ENCODE measurements at regions not wholly inside any gene's neighbourhood (a gene's known extent, or its start where the extent isn't known, plus 50 kb on each side); places are given as distances from the start of the nearest gene placed in this dataset.
"Not testable (repeated sequence)": the region's sequence is repeated elsewhere in the genome, so short reads cannot be mapped to it uniquely, and the experiment has no call there.

- no peak overlapping the region for H3K27ac Mint-ChIP-seq
- peaks cover 1% of the 10 kb centered on the region for H3K27me3 Mint-ChIP-seq
- ChIA-PET POLR2A (no interaction called here), CTCF (no interaction called here)
- no peak for DNase-seq
- H3K9me3 Mint-ChIP-seq, result peaks cover 2% of the 10 kb centered on the region
- H3K4me1 Mint-ChIP-seq, result no peaks in the 10 kb centered on the region
- H3K4me3 Mint-ChIP-seq, result no peak overlapping the region
- H3K36me3 Mint-ChIP-seq (ENCODE audit: low read depth), result no peaks in the 10 kb centered on the region
Measured at GRCh38 chrX:46029777-46030176, 515.4 kb downstream of the ZNF674 start.

DNA sequence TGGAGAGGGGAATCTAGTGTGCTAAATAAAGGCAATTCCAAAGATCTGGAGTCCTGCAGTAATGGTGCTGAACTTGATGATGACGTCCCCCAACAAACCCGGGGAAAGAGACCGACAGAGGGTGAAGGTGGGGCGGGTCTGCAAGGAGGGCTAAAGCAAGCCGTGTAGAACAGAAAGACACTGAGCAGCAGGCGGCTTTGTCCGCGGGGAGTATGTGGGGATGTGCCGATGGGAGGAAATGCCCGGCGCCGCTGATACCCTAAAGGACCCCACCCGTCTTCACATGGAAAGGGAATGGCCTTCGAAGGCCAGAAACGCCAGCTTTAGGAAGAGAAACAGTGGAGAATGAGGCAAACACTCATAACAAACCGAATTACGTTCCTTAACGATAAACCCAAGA lies 528.9 kb downstream of the ZNF674 start:
- Mint-ChIP-seq H3K4me1 (no peaks in the 10 kb centered on the region), H3K36me3 (ENCODE audit: low read depth) (no peaks in the 10 kb centered on the region), H3K4me3 (no peak overlapping the region), H3K27me3 (no peaks in the 10 kb centered on the region), H3K9me3 (no peaks in the 10 kb centered on the region), H3K27ac (no peak overlapping the region)
- DNase-seq, result no peak
- CTCF ChIA-PET, result no interaction called here
- POLR2A ChIA-PET, result no interaction called here

DNA sequence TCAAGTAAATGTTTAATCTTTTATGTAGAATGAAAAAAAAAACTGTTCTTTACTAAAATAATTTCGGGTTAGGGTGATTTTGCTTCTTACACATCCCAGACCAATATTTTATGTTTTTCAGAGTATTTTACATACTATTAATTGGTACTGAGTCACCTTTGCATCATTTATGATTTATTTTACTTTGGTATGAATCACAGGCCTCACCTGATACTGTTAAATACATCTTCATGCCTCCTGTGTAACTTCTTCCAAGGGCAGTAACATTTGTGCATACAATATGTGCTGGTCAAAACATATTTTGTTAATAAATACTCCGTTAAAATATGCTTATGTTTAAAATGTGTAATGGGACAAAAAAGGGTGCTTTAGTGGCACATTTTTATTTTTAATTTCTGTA lies 529.6 kb downstream of the ZNF674 start:
- Mint-ChIP-seq H3K4me1 (no peaks in the 10 kb centered on the region), H3K27ac (no peak overlapping the region), H3K27me3 (no peaks in the 10 kb centered on the region), H3K4me3 (no peak overlapping the region), H3K36me3 (ENCODE audit: low read depth) (no peaks in the 10 kb centered on the region), H3K9me3 (no peaks in the 10 kb centered on the region)
- DNase-seq, result no peak
- CTCF ChIA-PET, result no interaction called here
- POLR2A ChIA-PET, result no interaction called here

DNA sequence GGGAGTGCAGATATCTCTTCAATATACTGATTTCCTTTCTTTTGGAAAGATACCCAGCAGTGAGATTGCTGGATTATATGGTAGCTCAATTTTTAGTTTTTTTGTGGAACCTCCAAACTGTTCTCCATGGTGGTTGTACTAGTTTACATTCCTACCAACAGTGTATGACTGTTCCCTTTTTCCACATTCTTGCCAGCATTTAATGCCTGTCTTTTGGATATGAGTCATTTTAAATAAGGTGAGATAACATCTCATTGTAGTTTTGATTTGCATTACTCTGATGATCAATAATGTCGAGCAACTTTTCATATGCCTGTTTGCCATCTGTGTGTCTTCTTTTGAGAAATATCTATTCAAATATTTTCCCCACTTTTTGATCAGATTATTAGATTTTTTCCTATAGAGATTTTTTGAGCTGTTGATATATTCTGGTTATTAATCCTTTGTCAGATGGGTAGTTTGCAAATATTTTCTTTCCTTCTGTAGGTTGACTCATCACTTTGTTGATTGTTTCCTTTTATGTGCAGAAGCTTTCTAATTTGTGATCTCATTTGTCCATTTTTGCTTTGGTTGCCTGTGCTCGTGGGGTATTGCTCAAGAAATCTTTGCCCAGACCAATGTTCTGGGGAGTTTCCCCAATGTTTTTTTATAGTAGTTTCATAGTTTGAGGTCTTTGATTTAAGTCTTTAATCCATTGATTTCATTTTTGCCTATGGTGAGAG lies 552.7 kb downstream of the ZNF674 start:
- CTCF ChIA-PET, result interaction anchor here (1.3 kb wide), 1 partner anchor 15 kb away, joined by 3 read pairs; no protein-coding TSS in a partner anchor
- peaks cover 3% of the 10 kb centered on the region for H3K9me3 Mint-ChIP-seq
- no peak for DNase-seq
- H3K27me3 Mint-ChIP-seq, result peaks cover 4% of the 10 kb centered on the region
- no peaks in the 10 kb centered on the region for H3K4me1 Mint-ChIP-seq
- H3K27ac Mint-ChIP-seq, result no peak overlapping the region
- no peak overlapping the region for H3K4me3 Mint-ChIP-seq
- POLR2A ChIA-PET, result no interaction called here
- no peaks in the 10 kb centered on the region for H3K36me3 Mint-ChIP-seq (ENCODE audit: low read depth)

- Mint-ChIP-seq H3K27ac (no peak overlapping the region), H3K36me3 (ENCODE audit: low read depth) (no peaks in the 10 kb centered on the region), H3K27me3 (no peaks in the 10 kb centered on the region), H3K9me3 (peaks cover 5% of the 10 kb centered on the region), H3K4me3 (no peak overlapping the region), H3K4me1 (no peaks in the 10 kb centered on the region)
- ChIA-PET POLR2A (no interaction called here), CTCF (no interaction called here)
- DNase-seq, result no peak
Measured at GRCh38 chrX:45986971-45987370, 558.2 kb downstream of the ZNF674 start.

- CTCF ChIA-PET, result no interaction called here
- peaks cover 5% of the 10 kb centered on the region for H3K9me3 Mint-ChIP-seq
- no peak overlapping the region for H3K27ac Mint-ChIP-seq
- POLR2A ChIA-PET, result no interaction called here
- no peak overlapping the region for H3K4me3 Mint-ChIP-seq
- H3K36me3 Mint-ChIP-seq (ENCODE audit: low read depth), result no peaks in the 10 kb centered on the region
- no peaks in the 10 kb centered on the region for H3K4me1 Mint-ChIP-seq
- H3K27me3 Mint-ChIP-seq, result no peaks in the 10 kb centered on the region
- no peak for DNase-seq
Measured at GRCh38 chrX:45986081-45986480, 559.1 kb downstream of the ZNF674 start.

- POLR2A ChIA-PET, result not testable (repeated sequence)
Measured at GRCh38 chrX:45982958-45983727, 562.1 kb downstream of the ZNF674 start.

GRCh38 chrX:45980726-45981125 lies 564.5 kb downstream of the ZNF674 start:
- no peaks in the 10 kb centered on the region for H3K27me3 Mint-ChIP-seq
- CTCF ChIA-PET, result no interaction called here

More at GRCh38 chrX:45982958-45983727, 562.1 kb downstream of the ZNF674 start:
- not testable (repeated sequence) for H3K27me3 Mint-ChIP-seq; H3K4me3 Mint-ChIP-seq; H3K27ac Mint-ChIP-seq; DNase-seq; H3K4me1 Mint-ChIP-seq; H3K36me3 Mint-ChIP-seq (ENCODE audit: low read depth); H3K9me3 Mint-ChIP-seq
- CTCF ChIA-PET, result interaction anchor here (1.0 kb wide), 1 partner anchor 8 kb away, joined by 3 read pairs; no protein-coding TSS in a partner anchor

GRCh38 chrX:45975633-45976032 lies 569.6 kb downstream of the ZNF674 start:
- no peaks in the 10 kb centered on the region for H3K36me3 Mint-ChIP-seq (ENCODE audit: low read depth)
- no peak overlapping the region for H3K27ac Mint-ChIP-seq
- H3K4me3 Mint-ChIP-seq, result no peak overlapping the region
- ChIA-PET POLR2A (no interaction called here), CTCF (interaction anchor here (1.6 kb wide), 1 partner anchor 8 kb away, joined by 3 read pairs; no protein-coding TSS in a partner anchor)
- no peaks in the 10 kb centered on the region for H3K4me1 Mint-ChIP-seq
- H3K9me3 Mint-ChIP-seq, result peaks cover under 1% of the 10 kb centered on the region
- no peaks in the 10 kb centered on the region for H3K27me3 Mint-ChIP-seq
- DNase-seq, result no peak

More at GRCh38 chrX:45980726-45981125, 564.5 kb downstream of the ZNF674 start:
- no peak for DNase-seq
- H3K36me3 Mint-ChIP-seq (ENCODE audit: low read depth), result no peaks in the 10 kb centered on the region
- H3K27ac Mint-ChIP-seq, result no peak overlapping the region
- peaks cover 2% of the 10 kb centered on the region for H3K9me3 Mint-ChIP-seq
- no peak overlapping the region for H3K4me3 Mint-ChIP-seq
- POLR2A ChIA-PET, result no interaction called here
- H3K4me1 Mint-ChIP-seq, result no peaks in the 10 kb centered on the region

DNA sequence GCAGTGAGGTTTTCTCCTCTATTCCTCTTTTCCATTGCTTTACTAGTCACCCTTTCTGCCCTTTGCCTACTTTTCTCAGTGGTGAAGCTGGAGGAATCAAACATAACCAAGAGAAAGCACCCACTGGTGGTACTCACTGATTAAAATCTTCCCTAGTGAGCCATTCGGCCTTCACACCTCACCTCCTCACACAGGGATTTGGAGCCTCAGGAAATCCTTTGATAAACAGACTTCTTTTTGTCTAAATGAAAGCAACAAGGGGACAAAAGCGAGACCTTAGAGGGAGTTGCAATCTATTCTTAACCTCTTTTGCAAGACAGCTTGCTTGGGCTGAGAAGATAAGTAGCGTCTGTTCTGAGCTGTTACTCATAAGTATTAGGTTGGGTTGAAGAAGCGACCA lies 572.6 kb downstream of the ZNF674 start:
- H3K4me3 Mint-ChIP-seq, result no peak overlapping the region
- ChIA-PET CTCF (no interaction called here), POLR2A (no interaction called here)
- H3K4me1 Mint-ChIP-seq, result no peaks in the 10 kb centered on the region
- no peaks in the 10 kb centered on the region for H3K36me3 Mint-ChIP-seq (ENCODE audit: low read depth)
- no peak overlapping the region for H3K27ac Mint-ChIP-seq
- H3K27me3 Mint-ChIP-seq, result no peaks in the 10 kb centered on the region
- DNase-seq, result no peak
- peaks cover 2% of the 10 kb centered on the region for H3K9me3 Mint-ChIP-seq

DNA sequence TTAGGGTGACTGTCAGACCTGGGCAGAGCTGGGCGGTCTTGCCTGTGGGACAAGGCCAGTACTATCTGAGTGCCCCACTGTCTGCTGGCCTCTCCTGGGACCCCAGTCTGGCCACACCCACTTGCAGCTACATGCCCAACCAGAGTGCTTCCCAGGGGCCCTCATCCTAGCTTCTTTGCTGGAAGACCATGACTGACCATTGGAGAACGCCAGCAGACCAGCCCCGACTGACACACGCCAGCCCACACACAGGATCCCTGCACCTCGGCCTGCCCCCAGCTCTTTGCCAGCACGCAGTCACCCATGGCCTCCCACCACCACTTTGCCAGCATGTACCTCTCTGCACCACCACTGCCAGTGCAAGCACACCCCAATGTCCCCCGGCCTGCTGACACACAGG lies 585.7 kb downstream of the ZNF674 start:
- Mint-ChIP-seq H3K4me3 (no peak overlapping the region), H3K4me1 (no peaks in the 10 kb centered on the region), H3K36me3 (ENCODE audit: low read depth) (no peaks in the 10 kb centered on the region), H3K9me3 (peaks cover 3% of the 10 kb centered on the region), H3K27ac (no peak overlapping the region), H3K27me3 (no peaks in the 10 kb centered on the region)
- ChIA-PET POLR2A (no interaction called here), CTCF (no interaction called here)
- no peak for DNase-seq

DNA sequence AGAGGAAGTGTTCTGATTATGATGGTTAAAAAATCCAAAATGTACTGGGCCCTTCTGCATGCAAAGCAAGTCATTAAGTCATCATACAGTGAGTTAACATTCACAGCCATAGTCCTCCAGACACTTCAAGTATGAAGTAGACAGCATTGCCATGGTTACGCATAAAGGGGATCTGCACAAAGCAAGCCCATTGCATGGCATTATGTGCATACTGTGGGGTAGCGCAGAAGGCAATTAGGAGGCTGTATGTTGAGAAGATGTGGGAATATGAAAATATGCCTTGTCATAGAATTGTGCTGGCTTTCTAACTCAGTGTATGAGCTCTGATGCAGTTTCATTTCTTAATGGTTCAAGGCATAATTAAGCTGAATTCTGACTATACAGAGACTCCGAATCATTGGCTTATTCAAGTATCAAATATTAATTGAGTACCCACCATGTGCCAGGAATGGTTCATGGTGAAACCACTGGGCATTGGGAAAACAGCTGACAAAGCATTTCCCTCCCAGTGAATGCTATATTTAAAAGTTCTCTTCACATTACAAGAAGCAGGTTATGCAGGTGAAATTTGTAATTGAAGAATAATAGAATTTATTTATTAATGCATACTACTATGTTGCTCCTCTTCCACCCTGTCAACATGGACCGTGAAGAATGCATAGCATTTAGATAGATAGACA lies 588.9 kb downstream of the ZNF674 start:
- Mint-ChIP-seq H3K36me3 (ENCODE audit: low read depth) (no peaks in the 10 kb centered on the region), H3K27me3 (no peaks in the 10 kb centered on the region), H3K9me3 (peaks cover 6% of the 10 kb centered on the region), H3K27ac (no peak overlapping the region), H3K4me1 (no peaks in the 10 kb centered on the region), H3K4me3 (no peak overlapping the region)
- DNase-seq, result no peak
- CTCF ChIA-PET, result interaction anchor here (0.6 kb wide), 1 partner anchor 1777 kb away, joined by 3 read pairs; no protein-coding TSS in a partner anchor
- POLR2A ChIA-PET, result no interaction called here

GRCh38 chrX:45955661-45956060 lies 589.6 kb downstream of the ZNF674 start:
- Mint-ChIP-seq H3K4me1 (no peaks in the 10 kb centered on the region), H3K4me3 (no peak overlapping the region), H3K27me3 (no peaks in the 10 kb centered on the region), H3K27ac (no peak overlapping the region), H3K36me3 (ENCODE audit: low read depth) (no peaks in the 10 kb centered on the region), H3K9me3 (peaks cover 6% of the 10 kb centered on the region)
- ChIA-PET CTCF (interaction anchor here (0.6 kb wide), 1 partner anchor 1776 kb away, joined by 3 read pairs; no protein-coding TSS in a partner anchor), POLR2A (no interaction called here)
- no peak for DNase-seq
